CD4-positive, alpha-beta T cell treated with Interferon alpha-2 for 1 hour (primary cell): ENCODE measurements at regions not wholly inside any gene's neighbourhood (a gene's known extent, or its start where the extent isn't known, plus 50 kb on each side); places are given as distances from the start of the nearest gene placed in this dataset.
"Not testable (repeated sequence)": the region's sequence is repeated elsewhere in the genome, so short reads cannot be mapped to it uniquely, and the experiment has no call there.

ENCODE experiments used
- DNase-seq, 2 donors: peaks; one replicate each; pipeline ENCODE4 v3.0.0-alpha.2; 2020 to 2022

DNA sequence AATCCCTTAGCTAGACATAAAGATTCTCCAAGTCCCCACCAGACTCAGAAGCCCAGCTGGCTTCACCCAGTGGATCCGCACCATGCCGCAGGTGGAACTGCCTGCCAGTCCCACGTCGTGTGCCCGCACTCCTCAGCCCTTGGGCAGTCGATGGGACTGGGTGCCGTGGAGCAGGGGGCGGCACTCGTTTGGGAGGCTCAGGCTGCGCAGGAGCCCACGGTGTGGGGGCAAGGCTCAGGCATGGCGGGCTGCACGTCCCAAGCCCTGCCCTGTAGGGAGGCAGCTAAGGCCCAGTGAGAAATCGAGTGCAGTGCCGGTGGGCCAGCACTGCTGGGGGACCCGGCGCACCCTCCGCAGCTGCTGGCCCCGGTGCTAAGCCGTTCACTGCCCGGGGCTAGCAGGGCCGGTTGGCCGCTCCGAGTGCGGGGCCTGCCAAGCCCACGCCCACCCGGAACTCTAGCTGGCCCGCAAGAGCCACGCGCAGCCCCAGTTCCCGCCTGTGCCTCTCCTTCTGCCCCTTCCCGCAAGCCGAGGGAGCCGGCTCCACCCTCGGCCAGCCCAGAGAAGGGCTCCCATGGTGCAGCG lies 95.9 kb upstream of the DTNBP1 start:
- no peak for DNase-seq

DNA sequence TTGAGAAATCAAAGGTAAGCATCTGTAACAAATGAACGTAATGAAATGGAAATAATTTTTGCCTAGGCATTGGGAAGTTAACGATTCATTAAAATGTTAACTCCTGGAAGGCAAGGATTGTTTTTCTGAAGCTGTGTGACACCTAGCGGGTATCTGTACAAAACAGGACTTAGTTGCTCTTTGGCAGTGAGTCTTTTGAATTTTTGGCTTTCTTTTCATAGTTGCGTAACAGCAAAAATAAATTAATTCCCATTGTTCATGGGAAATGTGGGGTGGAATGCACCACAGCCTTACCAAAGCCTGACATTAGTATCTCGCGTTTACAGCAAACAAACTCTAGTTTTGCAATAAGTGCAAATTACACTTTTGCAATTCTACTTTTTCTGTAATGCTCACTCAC lies 92.7 kb upstream of the DTNBP1 start:
- no peak for DNase-seq

DNA sequence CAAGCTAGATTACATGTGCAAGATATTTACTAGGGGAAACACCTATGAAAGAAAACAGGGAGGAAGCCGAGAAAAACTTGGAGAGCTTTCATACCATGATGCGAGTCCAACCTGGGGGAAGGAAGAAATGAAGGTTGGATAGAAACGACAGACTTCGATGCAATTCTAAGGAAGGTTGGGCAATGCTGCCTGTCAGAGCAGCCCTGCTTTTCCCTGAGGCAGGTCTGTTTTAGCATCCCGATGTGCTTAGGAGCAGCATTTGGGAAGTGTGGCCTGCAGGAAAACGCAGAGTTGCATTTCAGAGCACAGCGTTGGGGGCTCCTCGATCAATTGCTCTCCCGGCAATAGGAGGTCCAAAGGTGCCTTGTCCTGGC lies 91.9 kb upstream of the DTNBP1 start:
- no peak for DNase-seq

DNA sequence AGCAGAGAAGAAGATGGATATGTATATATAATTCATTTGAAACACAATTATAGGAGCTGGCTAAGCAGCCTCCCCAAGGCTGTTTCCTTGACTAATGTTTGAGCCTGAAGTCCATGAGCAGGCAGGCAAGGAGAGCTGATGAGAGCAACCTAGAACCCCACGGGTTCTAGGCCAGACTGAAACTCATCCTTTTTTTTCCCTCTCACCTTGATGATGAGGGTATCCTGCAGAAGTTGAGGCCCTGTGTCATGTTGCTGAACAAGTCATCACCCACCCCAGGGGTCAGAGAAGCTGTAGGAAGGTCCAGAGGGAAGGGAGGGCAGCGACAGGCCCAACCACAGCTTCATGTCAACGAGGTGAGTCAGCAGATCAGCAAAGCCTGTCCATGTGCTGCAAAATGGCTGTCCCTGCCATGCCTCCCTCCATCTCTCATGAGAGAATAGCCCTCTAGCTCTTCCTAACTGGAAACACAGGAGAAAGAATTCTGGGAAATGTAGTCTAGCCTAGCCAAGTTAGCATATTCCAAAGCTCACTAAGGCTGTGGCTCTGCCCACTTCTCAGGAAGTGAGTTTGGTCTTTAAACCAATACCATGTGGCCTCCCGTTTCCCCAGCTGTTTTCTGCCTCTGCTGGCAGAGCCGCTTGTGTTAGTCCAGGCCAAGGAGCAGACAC lies 91.3 kb upstream of the DTNBP1 start:
- no peak for DNase-seq

DNA sequence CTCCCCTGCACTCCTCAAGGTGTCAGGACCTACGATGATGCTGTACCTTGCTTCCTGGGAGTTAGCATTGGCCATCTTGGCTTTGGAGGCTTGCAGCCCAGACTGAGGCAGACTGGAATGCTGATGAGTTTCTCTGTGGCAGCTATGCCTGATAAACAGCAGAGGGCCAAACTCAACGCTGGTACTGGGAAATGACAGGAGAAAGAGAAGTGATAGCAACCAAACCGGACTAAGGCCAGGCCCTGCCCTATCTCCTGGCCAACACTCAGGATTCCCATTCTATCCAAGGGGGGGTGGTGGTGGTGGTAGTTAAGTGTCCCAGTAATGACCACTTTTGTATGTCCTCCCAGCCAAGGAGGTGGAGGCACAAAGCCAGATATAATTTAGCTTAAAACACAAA lies 90.0 kb upstream of the DTNBP1 start:
- DNase-seq = no peak

DNA sequence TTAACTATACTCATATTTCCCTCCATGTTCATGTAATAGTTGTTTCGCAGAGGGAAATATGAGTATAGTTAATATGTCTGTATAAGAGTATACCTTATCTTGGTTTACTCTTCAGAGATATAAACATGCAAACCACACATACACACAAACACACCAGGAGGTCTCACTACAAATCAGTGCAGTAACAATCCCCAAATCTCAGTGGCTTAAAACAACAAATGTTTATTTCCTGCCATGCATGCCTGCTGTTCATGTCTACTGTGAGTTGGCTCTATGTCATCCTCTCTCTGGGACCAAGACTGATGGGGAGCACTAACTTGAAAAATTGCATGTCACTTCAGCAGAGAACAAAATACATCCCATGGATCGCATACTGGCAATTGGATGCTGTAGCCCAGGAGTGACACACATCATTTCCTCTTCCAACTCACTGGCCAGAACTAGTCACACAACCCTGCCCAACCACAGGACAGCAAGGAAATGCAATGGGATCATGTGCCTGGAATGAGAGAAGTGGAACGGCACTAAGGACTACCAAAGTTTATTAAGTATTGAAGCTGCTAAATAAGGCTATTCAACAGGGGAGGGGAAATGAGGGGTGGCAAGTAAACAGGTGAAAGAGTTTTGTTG lies 89.0 kb upstream of the DTNBP1 start:
- no peak for DNase-seq

DNA sequence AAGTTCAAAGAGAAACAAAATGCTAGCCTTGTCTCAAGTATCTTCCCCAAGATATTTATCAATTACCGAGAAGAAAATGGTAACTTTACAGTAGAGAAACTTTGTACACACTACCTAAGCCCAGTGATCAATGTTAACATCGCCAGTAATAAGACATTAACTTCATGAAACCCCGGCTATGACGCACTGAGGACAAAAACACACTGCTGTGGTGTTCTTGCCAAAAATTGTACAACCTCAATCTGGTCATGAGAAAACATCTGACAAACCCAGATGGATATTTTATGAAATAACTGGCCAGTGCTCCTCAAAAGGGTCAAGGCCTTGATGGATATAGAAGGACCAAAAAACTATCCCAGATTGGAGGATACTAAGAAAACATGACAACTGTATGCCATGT lies 85.5 kb upstream of the DTNBP1 start:
- DNase-seq = no peak

DNA sequence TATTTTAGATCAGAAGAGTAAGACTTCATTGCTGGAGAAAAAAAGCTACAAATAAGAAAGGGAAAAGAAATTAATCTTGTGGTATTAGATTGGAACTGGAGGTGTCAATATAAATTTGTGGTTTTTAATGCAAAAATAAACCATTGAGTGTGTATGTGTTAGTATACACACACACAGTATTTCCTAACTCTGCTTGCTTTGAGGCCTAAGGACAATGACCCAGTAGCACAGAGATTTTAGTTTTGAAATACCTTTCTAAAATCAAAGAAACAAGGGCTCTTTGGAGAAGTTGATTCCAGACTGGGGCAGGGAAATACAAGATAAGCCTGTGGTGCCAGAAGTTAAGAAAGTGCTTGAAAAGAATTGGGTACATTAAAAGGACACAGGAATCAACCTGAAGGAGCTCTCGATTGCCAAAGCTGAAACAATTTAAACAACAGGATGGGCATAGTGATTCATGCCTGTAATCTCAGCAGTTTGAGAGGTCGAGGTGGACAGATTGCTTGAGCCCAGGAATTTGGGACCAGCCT lies 84.6 kb upstream of the DTNBP1 start:
- no peak for DNase-seq

DNA sequence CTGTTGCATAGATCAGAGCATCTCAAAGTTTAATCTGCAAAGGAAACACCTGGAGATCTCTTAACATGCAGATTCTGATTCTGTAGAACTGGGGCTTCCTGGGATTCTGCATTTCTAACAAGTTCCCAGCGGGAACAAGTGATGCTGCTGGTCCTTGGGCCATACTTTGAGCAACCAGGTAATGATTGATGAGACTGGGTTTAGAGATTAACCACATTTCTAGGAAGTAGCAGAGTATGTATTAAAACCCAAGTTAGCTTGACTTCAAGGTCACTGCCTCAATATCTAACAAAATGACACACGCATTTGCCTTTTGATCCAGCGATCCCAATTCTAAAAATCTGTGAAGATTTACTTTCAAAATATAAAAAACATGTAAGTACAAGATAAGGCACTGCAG lies 83.0 kb upstream of the DTNBP1 start:
- DNase-seq = no peak

DNA sequence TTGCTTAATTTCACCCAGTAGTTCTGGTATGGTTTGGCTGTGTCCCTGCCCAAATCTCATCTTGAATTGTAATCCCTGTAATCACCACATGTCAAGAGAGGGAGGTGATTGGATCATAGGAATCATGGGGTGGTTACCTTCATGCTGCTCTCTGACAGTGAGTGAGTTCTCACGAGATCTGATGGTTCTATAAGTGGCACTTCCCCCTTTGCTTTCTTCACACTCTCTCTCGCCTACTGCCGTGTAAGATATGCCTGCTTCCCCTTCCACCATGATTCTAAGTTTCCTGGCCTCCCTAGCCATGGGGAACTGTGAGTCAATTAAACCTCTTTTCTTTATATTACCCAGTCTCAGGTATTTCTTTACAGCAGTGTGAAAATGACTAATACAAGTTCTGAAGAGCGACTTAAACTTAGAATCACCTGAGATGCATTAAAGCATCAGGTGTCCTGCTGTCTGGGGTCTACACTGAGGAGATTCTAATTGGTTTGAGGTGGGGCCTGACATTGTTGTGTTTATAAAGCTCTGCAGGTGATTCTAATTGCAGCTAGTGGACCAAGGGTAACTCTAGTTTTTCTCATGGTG lies 82.1 kb upstream of the DTNBP1 start:
- no peak for DNase-seq

DNA sequence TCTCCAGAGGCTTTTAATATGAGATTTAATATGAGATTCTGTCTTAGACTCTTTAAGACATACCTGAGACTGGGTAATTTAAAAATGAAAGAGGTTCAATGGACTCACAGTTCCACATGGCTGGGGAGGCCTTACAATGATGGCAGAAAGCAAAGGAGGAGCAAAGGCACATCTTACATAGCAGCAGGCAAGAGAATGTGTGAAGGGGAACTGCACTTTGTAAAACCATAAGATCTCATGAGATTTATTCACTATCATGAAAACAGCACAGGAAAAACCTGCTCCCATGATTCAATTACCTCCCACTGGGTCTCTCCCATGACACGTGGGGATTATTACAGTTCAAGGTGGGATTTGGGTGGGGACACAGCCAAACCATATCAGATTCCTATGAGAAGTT lies 79.2 kb upstream of the DTNBP1 start:
- not testable (repeated sequence) for DNase-seq

DNA sequence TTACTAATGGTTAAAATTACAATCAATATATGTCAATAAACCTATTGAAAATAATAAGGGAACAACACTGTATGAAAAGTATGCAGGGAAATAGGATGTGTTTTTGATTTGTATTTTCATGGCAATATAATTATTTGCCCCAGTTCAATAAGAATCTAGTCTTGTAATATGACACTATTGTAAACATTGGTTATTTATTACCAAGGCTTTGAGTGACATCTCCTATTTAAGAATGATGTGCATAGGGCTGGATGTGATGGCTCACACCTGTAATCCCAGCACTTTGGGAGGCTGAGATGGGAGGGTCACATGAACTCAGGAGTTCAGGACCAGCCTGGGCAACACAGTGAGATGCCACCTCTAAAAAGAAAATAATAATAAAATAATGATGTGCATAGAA lies 78.6 kb upstream of the DTNBP1 start:
- DNase-seq = no peak

DNA sequence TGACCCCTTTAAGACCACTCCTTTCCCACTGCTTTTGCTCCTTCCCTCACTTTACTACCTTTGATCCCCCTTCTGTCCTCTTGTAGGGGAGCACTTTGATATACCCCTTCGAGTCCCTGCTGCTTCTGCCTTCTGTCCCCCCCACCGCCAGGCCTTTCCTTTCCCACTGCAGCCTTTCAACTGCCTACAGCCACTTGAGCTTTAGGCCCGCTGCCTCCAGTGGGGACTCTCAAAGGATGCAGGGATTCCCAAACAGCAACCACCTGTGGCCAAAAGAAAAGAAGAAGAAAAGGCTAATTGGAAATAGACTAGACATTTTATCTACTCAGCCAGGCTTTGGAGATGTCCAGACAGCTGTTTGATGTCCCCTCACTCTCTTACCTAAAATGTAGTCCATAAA lies 77.0 kb upstream of the DTNBP1 start:
- DNase-seq = no peak

DNA sequence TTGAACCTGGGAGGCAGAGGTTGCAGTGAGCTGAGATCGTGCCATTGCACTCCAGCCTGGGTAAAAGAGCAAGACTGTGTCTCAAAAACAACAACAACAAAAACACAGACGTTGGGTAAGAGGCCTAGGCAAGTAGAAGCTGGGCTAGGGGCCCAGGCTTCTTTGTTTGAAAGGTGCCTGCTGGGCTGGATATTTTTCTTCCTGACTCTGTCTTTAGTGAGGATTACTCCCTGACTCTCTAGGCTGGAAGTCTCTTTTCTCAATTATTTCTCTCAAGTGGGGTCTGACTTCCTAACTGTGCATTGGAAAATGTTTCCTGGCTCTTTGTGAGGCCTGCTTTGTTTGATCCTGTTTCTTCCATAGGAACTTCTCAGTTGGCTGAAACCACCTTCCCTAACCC lies 76.5 kb upstream of the DTNBP1 start:
- no peak for DNase-seq

DNA sequence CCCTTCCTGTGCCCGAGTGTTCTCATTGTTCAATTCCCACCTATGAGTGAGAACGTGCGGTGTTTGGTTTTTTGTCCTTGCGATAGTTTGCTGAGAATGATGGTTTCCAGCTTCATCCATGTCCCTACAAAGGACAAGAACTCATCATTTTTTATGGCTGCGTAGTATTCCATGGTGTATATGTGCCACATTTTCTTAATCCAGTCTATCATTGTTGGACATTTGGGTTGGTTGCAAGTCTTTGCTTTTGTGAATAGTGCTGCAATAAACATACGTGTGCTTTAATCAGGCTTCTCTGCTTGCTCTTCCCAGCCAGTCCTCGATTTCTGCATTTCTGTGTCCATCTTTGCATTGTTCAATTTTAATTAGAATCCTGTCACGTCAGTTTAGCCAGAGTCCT lies 75.4 kb upstream of the DTNBP1 start:
- not testable (repeated sequence) for DNase-seq

DNA sequence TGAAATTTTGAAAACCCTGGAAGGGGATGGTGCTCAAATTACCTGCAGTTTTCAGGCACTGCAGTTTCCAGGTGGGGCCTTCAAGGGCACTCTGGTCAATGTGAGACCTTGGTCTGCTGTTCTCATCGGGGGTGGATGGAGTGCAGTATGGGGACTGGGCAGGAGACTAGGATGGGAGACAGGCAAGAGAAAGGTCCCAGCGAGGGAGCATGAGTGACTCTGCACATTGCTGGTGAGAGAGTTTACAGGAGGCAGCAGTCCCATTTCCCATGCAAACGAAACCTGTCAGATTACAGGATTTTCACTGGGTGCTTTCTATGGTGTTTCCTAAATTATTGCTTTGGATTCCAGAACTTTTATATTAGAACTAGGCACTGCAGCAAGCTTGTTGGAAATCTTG lies 73.5 kb upstream of the DTNBP1 start:
- DNase-seq = no peak

DNA sequence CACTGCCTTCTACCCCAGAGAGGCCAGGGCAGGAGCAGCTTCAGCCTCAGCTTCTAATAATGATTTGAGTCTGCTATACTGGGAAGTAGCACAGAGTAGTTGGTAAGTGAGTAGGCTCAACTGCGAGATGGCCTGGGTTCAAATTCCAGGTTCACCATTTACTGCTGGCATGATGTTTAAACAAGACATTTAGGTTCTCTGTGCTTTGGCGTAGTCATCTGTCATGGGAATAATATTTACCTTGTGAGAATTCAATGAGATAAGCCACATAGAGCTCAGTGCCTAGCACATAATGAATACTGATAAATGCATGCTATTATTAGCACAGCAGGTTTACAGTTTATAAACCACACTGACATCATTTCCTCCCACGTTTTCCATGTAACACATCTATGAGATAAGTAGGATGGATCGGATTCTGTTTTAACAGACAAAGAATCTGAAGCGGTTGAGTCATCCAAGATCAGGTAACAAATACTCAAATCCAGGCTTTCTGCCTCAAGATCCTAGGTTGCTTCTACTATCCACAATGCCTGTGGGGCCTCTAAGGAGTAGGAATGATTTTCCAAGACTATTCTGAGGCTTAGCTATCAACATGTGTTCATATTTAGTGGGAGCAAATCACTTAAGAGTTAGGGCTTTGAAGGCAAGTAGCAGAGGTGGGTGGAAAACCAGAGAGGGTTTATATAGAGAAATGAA lies 72.9 kb upstream of the DTNBP1 start:
- no peak for DNase-seq

DNA sequence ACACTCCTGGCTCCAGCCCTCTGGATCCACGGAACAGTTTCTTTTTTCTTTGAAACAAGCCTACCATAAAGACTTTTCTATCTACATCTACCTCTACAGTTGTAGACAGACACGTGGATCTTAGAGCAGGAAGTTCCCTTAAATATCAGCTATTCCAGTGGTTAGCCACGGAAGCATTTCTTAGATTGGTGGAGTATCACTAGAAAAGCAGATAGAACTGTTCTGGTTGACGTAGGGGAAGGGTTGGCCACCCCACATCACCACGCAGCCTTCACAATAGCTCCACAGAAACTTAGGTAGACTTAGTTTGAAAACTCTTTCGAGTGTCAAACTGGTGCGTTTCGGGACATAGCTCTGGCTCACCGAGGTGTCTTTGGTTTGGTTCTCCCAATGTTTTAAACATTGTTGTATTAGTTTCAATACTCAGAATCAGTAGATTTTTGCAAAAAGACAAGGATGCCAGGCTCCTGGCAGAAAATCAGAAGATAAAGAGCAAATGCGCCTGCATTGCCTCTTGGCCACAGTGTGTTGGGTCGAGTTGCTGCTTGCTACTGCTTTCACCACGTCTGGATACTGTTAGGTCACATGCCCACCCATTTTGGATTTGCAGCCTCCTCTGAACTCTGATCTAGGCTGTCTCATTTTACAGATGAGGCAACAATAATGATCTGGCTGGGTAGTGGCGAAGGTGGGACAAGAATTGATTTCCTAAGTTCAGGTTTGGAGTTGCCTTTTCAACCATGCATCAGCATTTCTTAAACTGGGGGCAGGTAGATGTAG lies 71.5 kb upstream of the DTNBP1 start:
- DNase-seq = no peak

DNA sequence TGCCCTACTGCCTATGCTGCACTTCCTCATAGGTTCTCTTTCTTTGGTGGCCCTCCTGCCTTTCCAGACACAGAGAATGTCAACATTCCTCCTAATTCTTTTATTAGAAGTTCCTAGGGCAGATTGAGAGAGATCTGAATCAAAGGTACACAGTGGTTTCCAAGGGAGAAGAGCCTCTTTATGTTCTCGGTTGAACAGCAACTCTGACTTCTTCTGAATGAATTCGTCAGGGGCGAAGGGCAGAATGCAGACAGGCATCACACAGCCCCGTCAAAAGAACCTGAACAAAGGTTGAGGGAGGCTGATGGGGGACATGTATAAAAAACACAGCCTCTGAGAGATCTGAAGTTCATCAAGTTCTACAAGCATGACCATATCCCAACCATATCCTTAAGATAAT lies 68.1 kb upstream of the DTNBP1 start:
- DNase-seq = no peak

DNA sequence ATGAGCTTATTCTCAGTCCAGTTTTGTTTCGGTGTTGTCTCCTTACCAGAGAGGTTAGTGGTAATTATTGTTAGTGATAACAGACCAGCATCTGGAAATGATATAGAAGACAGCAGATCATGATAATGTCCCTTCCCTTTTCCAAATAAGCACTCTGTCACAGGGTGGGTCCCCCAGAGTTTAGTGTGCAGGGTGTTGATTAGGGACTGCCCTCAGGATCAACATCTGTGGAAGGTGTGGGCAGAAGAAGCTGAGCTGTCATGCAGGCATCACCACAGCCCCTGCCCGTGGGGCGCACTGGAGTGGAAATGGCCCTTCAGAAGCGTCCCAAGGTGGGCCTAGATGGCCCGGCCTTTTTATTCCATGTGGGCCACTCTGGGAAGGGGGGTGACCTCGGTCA lies 67.6 kb upstream of the DTNBP1 start:
- DNase-seq = no peak

DNA sequence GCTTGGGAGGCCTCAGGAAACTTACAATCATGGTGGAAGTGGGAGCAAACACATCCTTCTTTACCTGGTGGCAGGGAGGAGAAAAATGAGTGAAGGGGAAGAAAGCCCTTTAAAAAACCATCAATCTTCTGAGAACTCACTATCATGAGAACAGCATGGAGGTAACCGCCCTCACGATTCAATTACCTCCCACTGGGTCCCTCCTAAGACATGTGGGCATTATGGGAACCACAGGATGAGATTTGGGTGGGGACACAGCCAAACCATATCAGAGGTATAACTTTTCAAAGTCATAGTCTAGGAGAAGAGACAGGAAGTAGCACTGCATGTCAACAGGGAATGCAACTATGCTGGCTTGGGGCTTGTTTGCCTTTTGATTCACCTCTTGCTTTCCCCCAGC lies 59.9 kb upstream of the DTNBP1 start:
- no peak for DNase-seq

DNA sequence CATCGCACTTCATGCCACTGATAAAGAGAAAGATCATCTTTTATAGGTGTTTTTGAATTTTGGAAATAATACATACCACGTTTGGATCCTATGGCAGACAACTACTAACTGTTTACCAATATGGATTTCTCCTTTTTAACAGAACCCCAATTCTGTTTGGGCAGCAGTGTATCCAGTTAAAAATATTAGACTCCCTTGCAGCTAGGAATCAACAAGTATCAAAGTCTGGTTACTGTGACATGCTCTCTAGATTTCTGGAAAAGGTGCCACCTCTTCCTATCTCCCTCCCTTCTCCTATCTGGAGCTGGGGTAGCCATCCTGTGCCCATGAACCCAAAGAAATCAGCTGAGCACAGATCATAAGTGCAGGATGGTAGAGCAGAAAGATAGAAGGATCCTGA lies 54.1 kb upstream of the DTNBP1 start:
- no peak for DNase-seq

DNA sequence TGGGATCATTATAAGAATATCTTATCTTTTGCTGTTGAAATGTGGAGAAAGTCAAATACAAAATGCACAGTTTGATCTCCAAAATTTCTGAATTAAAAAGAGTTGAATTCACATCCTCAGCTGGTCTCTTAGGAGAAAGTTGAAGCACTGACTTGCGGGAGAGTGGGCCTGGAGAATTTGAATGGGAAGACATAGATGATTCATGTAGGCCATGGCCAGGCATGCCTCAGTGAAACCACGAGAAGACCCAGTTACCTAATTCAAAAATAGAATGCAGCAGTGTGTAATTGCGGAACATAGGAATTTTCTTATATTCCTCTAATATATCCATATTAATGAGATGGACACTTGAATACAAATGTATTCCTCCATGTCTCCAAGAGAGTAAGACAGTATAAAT lies 53.0 kb upstream of the DTNBP1 start:
- no peak for DNase-seq
